D721Med (cell line): ENCODE measurements at regions not wholly inside any gene's neighbourhood (a gene's known extent, or its start where the extent isn't known, plus 50 kb on each side); places are given as distances from the start of the nearest gene placed in this dataset.

Experiments
- DNase-seq: peaks from one replicate; pipeline ENCODE4 v3.0.0; 2011; ENCODE audit warnings: low spot score; ENCODE audit not compliant: insufficient read length
- FAIRE-seq: peaks from 2 replicates; lab custom pipeline; 2011; peaks lifted over from hg19 to GRCh38; lab: Jason Lieb, UNC
- CTCF ChIP-seq: IDR thresholded peaks from 2 replicates; pipeline ENCODE4 v1.5.1; 2012; ENCODE audit warnings: mild to moderate bottlenecking, control low read depth; ENCODE audit not compliant: insufficient read depth; ENCODE audit errors: missing control alignments

GRCh38 chr3:6803619-6804018, 57.3 kb upstream of the GRM7 start:
- DNase-seq (no peak), FAIRE-seq (no peak)
- no peak for TF ChIP-seq CTCF

- no peak for FAIRE-seq
- TF ChIP-seq CTCF, result no peak
Measured at GRCh38 chr3:6805236-6805635, 55.7 kb upstream of the GRM7 start.

GRCh38 chr3:6806991-6807390, 53.9 kb upstream of the GRM7 start:
- no peak for DNase-seq
- TF ChIP-seq CTCF, result no peak
- no peak for FAIRE-seq

More at GRCh38 chr3:6805236-6805635, 55.7 kb upstream of the GRM7 start:
- no peak for DNase-seq

- FAIRE-seq (no peak), DNase-seq (no peak)
- no peak for TF ChIP-seq CTCF
Measured at GRCh38 chr3:6807967-6808588, 52.8 kb upstream of the GRM7 start.

GRCh38 chr3:6809349-6809748, 51.6 kb upstream of the GRM7 start:
- FAIRE-seq, result no peak
- DNase-seq, result no peak
- TF ChIP-seq CTCF, result no peak
